ENCODE measurements at regions not wholly inside any gene's neighbourhood (a gene's known extent, or its start where the extent isn't known, plus 50 kb on each side); places are given as distances from the start of the nearest gene placed in this dataset.
A peak's percentile ranks its signal among the peaks of the same experiment; 100 is the strongest.
"Not testable (repeated sequence)": the region's sequence is repeated elsewhere in the genome, so short reads cannot be mapped to it uniquely, and the experiment has no call there.

DNA sequence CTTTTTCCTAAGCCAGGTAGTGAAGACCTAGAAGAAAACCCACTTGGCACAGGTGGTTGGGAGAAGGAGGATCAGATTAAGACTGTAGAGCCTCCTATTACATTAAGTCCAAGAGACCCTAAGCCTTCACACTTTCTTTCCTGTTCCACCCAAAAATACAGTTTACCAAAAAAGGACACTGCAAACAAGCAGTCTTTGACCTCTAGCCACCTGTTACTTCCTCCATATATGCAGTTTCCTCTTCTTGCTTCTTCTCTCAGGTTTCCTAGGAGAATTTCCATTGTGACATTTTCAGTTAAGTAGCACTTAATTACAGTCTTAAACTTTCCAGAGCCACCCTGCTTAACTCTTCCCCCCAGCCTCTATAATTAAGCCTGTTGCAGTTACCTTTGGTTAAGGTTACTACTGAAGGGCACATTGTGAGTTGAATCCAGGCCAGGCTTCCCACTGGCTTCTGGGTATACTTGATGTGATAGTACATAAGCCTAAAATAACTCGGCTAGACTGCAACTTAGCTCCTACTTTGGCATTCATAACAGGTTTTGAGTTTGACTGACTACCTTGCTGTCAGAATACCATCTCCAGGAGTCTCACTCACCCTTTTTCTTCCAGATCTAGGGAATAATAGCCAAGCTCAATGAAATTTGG, 114.2 kb upstream of the UMPS start:
- no peak for DNase-seq

DNA sequence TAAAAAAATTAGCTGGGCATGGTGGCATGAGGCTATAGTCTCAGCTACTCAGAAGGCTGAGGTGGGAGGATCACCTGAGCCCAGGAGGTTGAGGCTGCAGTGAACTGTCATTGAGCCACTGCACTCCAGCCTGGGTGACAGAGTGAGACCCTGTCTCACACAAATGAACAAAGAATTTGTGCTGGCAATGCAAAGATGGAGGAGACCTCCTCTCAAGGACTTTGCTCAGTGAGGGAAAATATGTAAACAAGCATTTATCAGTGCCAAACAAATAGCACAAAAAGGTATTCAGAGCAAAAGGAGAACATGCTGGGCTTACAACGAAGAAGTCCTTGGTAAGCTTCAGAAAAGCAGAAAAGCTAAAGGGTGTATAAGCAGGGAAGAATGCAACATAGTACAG, 113.1 kb upstream of the UMPS start:
- no peak for DNase-seq

GRCh38 chr3:124619887-124620599, 110.2 kb upstream of the UMPS start:
- no peak for DNase-seq

DNA sequence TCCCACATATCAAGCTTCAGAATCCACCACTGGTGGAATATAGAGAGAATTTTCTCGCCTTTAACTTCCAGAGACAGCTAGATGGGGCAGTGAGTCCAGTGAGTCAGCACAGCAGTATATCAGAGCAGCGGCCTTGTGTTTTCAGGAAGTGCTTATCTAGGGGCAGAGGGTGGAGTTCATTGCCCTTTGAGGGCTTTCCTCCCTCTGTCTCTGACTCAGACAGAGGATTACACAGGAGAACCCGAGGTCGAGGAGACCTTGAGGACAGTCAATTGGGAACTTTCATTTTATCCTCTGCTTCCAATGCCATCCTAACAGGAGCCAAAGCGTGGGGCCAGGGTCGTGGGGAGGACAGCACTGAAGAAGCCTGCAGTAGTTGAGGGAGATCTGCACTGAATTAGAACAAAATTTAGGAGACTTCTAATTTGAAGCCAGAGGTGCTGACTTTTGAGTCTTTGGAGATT, 109.6 kb upstream of the UMPS start:
- DNase-seq = peak; percentile 62

GRCh38 chr3:124621498-124621897, 108.8 kb upstream of the UMPS start:
- peak; percentile 72 for DNase-seq

- no peak for DNase-seq
Measured at GRCh38 chr3:124625074-124625473, 105.2 kb upstream of the UMPS start.

DNA sequence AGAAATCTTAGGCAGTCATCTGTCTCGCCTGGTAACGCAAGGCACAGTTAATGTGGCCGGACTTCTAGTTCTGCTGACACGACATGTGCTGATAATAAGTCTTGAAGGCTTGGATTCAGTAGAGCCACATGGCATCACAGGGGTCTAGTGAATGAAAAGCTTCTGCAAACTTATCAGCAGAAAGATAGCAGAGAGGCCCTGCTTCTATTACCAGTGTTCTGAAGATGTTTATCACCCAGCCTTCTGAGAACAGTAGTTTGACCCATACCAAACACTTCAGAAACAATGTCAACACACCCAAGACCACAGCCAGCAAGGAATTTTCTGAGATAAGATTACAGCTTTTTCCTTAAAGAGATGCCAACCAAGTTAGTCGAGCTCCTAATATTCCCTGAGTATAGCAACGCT, 102.7 kb upstream of the UMPS start:
- no peak for DNase-seq

DNA sequence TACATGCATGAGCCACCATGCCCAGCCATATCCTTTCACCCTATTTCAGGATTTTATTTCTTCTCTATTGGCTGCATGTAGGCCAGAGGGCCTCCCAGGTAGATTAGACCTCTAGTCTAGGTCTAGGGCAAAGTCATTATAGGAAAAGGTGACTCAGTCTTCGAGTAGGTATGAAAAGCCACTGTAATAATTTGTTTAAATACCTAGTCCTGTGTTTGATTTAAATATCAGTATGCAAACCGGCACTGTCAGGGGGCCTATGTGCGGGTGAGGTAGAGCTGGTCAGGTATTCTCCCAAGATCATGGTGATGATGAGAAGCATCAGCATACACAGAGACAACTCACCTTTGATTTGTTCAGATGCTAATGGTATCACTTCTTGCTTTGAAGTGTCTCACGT, 101.4 kb upstream of the UMPS start:
- no peak for DNase-seq

DNA sequence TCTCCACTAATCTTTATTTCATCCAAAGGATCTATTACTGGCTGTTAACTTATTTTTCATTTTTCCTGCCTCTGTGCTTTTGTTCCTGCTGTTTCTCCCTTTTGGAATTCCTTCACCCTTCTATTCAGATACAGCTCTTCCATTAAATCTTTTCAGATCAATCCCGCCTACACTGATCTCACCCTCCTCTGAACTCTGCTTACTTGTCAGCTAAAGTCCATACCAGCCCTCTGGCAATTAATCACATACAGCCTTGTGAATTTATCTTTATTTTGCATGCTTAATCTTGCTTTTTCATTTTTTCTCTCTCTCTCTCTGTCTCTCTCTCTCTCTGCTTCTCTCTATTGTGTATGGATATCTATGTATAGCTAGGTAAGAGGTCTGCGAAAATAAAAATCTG, 100.8 kb upstream of the UMPS start:
- no peak for DNase-seq

GRCh38 chr3:124630960-124631359, 99.3 kb upstream of the UMPS start:
- DNase-seq = no peak

DNA sequence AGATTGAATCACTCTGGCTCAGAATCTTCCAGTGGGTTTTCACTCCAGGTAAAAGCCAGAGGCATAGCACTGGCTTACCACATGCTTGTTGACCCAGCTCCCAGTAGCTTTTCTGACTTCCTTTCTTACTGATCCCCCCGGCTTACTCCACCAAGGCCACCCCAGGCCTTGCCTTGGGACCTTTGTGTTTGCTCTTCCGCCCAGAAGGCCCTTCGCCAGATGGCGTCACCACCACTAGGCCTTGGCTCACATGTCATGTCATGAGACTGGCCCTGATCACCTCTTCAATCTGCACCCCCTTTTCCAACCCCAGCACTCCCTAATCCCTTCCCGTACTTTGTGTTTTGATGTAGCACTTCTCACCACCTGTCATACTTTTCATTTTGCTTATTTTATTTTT, 98.5 kb upstream of the UMPS start:
- no peak for DNase-seq

DNA sequence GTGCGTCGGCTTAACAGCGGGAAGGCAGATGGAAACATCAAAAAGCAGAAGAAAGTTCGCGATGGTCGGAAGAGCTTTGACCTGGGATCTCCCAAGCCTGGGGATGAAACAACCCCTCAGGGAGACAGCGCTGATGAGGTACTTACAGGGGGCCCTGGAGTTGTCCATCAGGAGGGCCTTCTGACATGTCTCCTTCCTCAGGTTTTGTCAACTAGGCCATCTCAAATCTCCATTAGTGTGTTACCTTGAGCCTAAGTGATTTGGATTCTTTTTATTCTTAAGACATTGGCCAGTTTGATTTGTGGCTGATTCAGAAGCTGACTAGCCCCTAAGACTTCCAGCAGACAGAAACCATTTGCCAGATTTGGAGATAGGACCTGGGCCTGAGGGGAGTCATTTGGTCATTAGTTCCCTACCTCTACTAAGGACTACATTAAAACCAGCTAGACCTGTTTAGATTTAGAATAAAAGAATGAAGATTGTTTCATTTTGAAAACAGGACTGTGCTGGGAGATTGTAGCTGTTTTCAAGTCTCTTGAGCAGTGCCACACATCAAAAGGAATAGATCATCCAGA, 97.6 kb upstream of the UMPS start:
- no peak for DNase-seq

- no peak for DNase-seq
Measured at GRCh38 chr3:124633524-124633923, 96.7 kb upstream of the UMPS start.

GRCh38 chr3:124634210-124635168, 95.8 kb upstream of the UMPS start:
- DNase-seq = no peak

- DNase-seq = no peak
Measured at GRCh38 chr3:124635169-124635539, 95.1 kb upstream of the UMPS start.

DNA sequence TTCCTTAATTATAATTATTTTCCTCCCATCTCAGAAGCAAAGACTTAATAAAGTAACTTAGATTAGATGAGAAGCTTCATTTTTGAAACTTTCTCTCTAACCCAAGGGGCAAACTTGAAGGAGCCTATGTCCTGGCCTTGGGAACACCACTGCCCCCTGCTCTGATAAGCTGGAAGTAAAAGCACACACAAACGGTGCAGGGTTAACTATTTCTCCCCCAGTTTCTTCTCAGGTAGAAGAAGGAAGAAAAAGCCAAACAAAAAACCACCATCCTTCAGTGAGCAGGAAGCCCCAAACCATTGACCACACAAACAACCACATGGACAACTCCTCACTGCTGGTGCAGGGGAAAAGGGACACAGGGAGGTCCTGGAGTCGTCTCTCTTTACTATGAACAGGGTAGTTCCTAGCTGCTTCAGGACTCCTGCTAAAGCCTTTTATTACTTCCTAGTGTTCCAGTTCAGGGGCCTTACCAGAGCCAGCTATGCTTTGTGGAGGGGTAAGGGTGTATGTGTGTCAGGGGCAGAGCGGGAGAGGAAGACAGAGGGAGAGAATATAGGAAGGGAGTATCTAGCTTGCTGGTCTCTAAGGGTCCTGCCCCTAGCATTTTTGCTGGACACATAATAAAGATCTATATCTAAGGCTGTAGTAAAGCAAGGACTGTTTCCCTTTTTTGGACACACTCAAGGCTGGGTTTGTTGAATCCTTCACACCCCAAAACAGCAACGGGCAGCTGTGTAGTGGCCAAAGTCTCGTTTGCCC, 94.0 kb upstream of the UMPS start:
- DNase-seq = no peak

- no peak for DNase-seq
Measured at GRCh38 chr3:124636863-124637296, 93.4 kb upstream of the UMPS start.

DNA sequence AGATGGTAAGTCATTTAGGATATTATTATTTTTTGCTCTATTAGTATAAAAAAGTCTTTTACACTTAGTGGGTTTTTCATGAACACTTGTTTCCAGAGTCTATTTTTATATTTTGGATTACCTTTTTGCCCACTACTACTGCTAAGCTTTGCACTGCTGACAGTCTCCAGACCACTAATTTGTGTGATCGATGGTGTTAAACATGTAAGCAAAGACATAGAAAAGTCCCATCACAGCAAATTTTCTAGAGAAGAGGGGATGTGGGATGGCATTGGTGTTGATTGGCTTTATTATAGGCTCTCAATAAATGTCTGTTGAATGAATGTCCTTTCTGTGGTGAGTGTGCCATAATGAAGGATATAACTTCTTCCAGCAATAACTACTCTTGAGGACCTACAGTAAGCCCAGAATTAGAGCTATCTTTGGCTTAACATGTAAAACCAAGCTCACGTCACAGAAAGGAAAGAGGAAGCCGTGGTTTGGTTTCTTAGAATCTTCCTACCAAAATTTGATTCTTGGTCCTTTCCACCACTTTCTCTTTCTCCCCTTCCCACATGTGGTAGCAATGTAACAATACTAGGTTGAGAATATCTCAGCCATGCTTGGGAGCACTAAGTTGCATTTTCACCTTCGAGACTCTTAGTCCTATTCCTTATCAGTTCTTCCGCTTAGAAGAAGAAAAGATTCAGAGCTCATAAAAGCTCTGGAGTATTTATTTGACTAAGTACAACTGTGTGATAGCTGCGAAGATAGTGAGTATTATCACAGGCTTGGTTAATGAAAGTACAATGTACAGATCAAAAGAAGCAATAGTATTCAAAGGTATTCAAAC, 90.6 kb upstream of the UMPS start:
- no peak for DNase-seq

- no peak for DNase-seq
Measured at GRCh38 chr3:124640635-124641306, 89.5 kb upstream of the UMPS start.

- no peak for DNase-seq
Measured at GRCh38 chr3:124643453-124643852, 86.8 kb upstream of the UMPS start.

DNA sequence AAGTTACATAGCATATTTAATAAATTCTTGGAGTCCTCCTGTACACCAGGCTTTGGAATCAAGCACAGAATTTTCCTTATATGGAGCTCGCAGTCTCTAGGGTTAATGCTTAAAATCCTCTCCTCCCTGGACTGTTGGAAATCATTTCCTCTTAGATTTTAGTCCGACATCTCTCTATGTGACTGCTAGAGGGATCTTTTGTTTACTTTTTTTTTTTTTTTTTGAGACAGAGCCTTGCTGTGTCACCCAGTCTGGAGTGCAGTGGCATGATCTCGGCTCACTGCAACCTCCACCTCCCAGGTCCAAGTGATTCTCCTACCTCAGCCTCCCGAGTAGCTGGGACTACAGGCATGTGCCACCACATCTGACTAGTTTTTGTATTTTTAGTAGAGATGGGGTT, 84.1 kb upstream of the UMPS start:
- not testable (repeated sequence) for DNase-seq
